HG02981 (cell line): ENCODE measurements at regions not wholly inside any gene's neighbourhood (a gene's known extent, or its start where the extent isn't known, plus 50 kb on each side); places are given as distances from the start of the nearest gene placed in this dataset.

Experiments
- ATAC-seq: cut with Tn5 transposase; IDR thresholded peaks from one replicate; pipeline ENCODE4 v1.9.1; 2021; ENCODE audit warnings: mild to moderate bottlenecking, moderate library complexity; ENCODE audit not compliant: unreplicated experiment

DNA sequence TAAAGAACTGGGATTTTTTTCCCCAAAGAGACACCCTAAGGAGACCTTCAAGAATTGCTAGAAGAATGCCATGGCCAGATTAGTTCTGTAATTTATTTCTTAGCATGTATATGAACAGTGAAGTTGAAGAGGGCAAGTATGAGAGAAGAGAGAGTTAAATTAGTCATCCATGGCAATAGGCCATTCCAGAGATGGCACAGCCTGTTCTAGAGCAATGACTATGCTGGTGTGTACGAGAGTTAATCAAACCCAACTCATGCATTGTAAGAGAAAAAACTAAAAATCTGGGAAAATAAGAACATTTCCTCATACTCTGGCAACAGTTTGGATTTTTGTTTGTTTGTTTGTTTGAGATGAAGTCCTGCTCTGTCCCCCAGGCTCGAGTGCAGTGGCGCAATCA, 112.1 kb upstream of the PIK3C3 start:
- ATAC-seq, result no peak

DNA sequence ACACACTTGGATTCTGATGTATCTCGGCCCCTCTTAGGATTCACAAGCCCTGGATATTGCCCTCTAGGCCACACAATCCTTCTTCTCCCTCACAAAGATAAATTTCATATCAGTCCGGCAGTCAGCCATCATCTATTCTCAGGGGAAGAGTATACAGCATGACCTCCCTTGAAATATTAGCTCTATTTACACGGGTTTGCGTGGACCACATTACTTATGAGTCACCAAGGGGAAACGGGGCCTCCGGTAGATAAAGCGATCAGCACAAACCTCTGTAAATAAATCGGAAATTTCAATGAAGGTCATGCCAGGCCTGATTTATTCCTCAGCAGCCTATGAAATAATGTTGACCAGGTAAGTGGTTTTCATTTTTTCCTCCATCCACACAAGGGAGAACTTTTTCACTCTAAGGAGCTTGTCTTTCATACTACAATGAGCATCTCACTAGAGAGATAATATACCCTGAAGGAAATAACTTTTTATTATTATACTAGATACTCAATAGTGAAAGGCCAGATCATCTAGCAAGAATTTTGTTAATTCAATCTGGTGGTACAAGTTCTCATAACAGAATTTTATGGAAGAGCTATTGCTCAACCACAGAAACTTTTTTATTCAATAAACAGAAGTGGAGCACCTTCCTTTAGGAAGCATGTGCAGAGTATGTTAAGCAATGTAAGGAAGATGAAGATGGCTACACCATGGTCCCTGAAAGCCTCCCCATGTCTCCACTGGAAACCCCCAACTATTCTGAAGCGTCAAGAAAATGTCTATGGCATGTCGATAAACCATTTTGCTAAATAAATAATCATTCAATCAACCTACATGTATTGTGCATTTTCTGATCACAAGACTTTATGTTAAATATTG, 125.2 kb upstream of the PIK3C3 start:
- no peak for ATAC-seq

DNA sequence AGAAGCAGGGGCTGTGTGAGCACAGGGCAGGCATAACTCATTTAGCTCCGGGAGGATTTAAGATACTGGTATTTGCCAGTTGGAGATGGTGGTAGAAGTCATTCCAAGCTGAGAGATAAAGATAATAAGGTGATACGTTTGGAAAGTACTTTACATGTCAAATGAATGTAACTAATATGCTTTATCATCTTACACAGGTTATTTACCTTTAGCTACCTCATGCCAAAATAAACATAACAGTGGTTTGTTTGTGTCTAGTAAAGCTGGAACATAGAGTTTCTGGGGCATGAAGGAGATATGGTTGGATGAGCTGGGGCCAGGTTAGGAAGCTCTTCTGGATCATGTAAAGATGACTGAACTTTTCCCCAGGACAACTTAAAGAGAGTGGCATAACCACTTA, 126.9 kb upstream of the PIK3C3 start:
- ATAC-seq, result no peak

DNA sequence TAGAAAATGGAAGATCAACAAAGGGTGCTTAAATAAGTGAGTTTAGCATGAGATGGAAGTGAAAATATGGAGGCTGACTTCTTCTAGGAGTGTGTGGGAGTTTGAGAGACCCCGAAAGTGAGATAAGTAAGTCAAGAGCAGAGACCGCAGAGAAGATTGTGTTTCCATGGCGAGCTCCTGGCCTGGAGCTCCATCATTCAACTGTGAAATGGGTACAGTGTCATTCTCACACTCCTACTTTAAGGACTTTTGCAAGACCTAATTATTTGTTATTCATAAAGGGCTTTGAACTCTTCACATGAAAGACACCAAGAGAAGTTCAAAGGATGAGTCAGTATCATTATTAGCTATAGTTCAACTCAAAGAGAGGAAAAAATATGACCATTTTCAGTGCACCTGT, 134.2 kb upstream of the PIK3C3 start:
- ATAC-seq, result no peak

DNA sequence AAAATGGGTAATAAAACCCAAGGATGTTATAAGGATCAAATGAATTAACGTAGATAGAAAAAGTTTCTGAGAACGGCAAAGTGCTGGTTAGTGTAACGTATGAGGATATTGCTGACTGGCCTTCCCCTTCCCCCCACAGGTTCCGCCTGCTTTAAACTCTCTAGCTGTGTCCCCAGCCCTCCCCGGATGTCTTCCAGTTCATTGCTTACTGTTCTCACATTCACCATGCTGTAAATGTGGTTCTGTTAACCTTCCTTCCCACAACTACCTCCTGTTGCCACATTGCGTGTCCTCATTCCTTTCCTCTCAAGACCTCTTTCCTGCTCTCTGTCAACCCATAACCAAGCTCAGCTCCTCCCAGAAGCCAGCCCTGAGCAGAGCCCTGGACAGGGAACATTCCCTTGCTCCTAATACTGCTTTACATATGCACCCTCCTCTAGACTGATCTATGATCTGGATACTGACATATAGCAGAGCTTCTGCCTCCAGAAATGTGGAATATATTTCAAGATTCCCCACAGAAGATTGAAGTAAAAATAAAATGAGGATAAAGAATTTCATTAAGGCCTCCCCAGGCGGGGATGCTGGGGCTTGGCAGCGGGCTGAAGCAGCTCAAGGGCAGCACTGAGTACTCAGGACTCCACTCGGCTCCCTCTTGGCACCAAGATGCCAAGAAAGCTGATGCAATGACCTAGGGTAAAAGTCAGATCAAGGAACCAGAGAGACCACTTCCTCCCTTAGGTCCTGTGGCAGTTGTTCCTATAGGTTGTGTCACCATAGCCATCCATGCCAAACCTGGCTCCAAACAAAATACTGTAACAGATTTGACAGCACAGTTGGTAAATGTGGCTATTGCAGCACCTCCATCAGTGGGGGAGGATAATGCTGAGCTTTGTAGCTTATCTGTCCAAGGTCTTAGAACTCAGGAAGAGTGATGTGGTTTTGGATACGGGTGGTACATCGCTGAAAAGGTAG, 136.4 kb upstream of the PIK3C3 start:
- ATAC-seq, result no peak

DNA sequence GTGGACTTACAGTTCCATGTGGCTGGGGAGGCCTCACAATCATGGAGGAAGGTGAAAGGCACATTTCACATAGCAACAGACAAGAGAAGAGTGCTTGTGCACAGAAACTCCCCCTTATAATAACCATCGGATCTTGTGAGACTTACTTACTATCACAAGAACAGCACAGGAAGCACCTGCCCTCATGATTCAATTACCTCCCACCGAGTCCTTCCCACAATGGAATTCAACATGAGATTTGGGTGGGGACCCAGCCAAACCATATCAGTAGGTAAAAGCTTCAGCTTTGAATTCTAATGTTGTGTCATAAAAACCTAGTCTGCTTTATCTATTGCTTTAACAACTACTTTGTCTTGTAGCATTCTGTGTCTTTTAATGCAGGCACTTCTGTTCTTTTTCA, 140.4 kb upstream of the PIK3C3 start:
- no peak for ATAC-seq

DNA sequence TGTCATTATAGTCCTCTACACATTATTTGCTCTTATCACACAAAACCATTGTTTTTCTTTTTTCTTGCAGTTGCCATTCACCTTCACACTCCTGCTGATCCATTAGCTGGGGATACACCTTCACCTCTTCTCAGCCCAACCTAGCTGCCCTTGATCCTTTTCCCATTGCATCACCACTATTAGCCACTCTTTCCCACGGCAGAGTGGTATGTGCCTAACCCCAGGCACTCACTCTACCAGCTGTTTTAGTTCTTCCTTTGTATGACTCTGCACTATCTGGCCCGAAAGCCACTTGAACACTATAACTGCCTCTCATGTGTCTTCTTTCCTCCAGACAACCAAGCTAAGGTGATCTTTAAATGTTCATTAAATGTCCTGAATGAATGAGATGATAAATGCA, 145.4 kb upstream of the PIK3C3 start:
- ATAC-seq, result no peak

DNA sequence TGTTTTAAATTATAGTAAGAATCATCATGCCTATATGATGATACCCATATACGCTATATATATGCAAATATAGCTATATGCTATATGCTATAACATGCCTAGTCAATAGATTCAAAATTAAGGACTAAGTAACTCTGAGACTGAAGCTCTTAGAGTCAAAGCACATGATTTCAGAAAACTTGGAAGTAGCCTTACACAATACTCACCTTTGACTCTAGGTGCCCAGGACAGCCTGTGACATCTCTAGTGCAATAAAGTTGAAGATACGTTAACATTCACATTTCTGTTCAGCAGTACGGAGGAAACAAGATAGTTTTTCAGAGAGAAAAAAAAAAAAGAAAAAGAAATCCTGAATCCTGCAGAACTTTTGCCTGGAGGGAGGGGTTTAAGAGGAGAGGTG, 149.7 kb upstream of the PIK3C3 start:
- ATAC-seq, result no peak

DNA sequence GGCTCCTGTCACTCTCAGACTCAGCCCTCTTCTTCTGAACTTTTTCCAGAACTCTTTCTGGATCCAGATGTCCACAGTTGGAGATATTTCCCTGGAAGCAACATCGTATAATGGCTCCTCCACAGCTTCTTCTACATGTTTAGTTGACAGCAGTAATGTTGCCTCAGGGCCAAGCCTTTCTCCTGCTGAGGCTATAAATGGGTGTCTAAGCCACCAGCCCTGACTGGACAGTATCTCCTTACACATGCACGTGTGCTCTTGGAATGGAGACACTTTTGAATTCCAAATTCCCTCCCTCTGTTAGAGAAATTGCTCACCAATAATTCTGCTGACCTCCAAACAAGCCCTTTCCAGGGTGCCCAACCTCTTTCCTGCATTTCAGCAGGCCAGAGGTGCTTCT, 156.2 kb upstream of the PIK3C3 start:
- ATAC-seq, result no peak

DNA sequence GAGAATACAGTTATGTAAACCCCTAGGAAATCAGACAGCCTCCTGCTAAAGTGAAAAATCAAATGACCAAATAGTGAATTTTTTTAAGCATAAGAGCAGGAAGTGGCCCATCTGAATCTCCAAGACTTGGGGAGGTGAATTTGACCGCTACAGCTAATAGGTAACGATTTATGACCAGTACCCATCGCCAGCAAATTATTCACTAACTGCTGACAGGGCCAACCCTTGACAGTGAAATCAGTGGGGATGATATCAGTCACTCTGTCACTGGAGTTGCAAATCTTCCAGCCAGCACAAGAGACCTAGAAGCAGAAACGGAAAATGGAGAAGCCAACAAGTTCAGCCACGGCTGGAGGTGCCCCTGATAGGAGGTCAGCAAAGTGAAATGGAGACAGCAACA, 164.3 kb upstream of the PIK3C3 start:
- no peak for ATAC-seq

DNA sequence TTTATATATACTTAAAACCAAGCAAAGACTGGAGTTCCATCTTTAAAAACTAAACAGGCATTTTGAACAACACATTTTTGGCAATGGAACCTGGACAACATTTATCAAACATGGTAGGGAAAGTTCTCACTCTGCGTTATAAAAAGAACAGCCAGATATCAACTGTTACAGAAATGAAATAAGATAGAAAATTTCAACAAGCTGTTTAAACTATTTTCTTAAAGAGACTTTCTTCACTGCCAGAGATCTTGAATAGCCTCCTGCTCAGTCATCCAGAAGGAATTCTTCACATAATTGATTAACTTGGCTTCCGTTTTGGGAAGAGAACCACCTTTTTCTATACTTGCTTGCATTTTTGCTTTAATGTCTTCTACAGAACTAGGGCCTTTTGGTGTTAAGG, 166.0 kb upstream of the PIK3C3 start:
- ATAC-seq, result no peak

DNA sequence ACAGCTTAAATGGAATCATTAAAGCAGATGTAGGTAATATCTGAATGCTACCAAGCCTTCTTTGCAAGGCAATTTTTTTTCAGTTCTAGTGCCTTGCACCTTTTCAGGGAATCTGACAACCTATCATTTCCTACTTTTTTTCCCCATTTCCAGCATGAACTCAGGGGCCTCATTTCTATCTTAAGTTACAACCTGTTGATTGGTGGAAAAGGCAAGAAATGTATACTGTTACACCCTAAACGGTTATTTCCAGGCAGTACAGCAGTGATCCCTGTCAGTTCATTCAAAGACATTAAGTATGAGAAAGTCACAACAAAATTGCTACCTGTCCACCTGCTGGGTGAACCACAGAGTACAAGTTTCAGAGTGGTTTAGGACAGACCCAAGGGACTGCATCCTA, 171.2 kb upstream of the PIK3C3 start:
- no peak for ATAC-seq

DNA sequence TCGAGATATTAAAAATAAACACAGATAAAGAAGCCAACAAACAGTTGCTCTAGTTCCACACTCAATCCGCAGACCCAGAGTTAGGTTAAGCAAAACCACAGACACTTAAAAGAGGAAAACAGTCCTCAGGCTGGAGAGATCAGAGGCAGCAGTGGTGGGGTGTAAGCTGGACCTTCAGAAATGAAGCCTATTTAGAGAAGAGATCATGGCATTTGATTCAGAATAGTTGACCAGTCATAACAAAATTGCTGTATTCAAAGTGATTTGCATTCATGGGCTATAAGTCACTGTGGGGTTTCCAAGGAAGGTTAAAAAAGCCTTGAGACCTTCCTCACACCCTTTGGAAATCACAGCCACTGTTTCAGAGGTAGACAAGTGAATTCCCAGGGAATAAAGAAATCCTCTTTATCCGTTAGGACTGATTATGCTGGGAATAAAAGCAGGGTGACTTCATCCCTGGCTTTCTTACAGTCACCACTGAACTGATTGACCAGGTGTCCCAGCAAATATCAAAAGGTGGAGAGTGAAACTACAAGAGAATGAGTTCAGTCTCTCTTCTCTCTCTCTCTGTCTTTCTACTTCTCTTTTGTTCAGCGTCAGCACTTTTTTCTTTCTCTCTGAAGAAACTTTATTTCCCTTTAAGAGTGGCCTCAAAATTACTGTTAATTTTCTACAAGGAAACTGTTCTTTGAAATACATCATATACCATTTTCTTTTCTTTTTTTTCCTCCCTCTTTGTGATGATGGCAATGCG, 171.8 kb upstream of the PIK3C3 start:
- no peak for ATAC-seq

DNA sequence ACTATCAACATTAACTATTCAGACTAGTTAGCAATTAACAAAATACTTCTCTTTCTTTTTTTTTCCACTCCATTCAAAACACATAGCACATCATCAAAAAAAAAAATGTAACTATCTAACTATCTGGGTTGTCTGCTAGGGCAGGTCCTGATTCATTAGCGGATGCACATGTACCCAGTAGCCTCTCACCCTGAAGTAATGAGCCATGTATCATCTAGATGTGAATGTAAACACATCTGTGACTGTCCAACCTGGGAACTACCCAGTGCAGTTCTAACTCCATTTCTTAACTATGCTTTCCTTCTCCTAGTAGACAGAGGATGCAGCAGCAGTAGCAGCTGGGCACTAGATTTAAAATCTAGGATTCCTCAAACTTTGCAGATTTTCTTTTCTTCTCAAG, 183.1 kb upstream of the PIK3C3 start:
- ATAC-seq, result no peak

DNA sequence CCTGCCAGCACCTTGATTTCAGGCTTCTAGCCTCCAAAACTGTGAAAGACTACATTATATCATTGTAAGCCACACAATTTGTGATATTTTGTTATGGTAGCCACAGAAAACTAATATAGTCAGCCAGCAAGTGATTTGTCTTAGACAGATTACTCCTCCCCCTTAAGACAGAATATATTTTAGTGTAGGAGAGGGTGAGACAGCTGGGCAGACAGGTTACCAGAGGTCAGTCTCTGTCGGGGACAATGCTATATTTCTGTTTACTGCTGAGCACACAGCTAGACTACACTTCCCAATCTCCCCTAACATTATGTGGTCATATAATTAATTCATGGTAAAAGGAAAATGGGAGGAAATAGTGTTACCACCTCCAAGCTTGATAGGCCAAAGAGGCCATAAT, 185.8 kb upstream of the PIK3C3 start:
- ATAC-seq, result no peak

DNA sequence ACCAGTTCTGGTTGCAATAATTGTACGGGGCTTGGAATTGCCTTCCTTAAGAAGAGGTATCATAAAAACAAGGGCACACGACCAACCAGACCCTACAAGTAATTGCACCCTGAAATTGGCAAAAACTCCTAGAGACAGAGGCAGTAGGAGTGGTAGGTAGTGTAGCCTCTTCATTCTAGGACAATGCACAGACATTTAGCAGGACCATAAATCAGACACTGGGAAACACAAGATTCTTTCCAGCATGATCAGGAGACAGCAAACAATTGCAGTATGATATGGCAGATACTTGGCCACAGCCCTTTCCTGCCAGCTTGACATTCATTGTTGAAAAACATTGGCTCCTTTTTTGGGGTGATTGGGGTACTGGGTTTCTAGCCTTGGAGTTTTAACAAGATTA, 186.6 kb upstream of the PIK3C3 start:
- no peak for ATAC-seq

DNA sequence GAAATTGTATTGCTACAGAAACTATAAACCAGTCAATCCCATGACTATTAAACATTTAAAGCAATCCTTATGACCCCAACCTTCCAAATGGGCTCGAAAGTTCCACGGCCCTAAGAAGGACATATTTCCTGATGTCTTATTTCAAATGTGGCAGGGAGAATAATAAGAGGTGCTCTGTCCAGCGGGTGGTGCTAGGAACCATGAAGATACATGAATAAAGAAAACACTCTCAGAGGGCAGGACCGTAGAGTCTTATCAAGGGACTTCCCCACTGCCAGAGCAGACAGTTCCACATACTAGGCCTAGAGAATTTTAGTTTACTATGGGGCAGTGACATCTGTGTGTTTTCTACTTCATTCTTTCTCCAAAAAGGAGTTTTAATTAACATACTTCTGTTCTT, 187.1 kb upstream of the PIK3C3 start:
- ATAC-seq, result no peak

DNA sequence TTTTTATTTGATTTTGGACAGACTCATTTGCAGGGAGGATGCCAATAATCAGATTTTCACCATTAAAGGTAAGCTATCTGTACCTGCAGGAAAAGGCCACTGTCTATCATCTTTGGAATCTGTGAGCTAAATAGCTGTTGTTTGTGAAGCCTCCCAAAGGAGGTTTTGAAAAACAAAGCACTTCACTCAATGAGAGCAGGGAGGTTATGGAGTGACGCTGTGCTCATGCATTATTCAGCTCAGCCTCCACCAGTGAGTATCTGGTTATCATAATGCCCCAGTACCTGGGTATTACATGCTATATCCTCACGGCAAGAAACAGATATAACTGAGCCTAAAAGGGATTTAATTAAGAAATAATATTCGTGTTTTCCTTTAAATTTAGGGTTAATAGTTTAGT, 189.6 kb upstream of the PIK3C3 start:
- no peak for ATAC-seq

DNA sequence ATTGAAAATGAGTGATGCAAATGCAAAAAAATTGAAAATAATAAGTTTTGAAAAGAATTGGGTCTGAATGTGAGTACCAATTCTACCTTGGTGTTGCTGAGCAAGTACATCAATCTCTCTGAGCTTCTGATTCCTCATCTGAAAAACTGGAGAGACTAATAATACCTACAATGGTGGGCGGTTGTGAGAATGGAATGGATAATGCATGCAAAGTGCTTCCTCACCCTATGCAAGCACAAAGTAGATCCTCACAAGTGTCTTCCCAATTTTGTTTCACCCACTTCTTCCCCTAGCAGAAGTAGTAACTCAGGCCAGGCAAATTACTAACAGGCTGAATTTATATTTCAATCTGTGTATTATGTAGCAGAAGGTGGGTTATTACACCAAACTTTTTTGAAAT, 191.7 kb upstream of the PIK3C3 start:
- ATAC-seq, result no peak

DNA sequence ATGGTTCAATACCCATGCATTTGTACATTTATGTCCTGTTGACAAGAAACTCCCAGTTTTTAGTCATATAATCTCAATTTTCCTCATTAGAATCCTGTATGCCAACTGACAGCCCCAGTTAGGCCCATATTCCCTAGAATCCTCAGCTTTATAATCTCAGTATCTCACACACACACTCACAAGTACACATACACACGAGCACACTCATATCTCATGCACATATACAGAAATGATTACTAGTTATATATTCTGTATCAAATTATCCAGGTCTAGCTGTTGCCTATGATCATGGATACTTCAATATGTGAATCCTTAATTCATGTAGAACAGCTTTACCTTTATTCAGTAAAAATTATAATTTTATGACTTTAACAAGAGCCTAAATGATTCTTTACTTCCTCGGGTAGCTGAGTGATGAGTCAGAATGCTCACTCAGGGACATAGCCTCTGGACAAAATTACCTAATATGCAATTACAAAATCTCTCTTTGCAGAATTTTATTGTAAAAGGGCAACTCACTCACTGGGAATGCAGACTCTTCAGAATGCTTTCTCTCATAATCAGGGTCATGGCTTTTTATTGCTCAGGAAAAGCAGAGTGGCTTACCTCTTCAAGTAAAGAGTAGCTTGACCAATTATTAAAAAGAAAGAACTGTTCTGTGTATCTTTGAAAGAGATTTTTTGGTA, 193.6 kb upstream of the PIK3C3 start:
- ATAC-seq, result no peak

DNA sequence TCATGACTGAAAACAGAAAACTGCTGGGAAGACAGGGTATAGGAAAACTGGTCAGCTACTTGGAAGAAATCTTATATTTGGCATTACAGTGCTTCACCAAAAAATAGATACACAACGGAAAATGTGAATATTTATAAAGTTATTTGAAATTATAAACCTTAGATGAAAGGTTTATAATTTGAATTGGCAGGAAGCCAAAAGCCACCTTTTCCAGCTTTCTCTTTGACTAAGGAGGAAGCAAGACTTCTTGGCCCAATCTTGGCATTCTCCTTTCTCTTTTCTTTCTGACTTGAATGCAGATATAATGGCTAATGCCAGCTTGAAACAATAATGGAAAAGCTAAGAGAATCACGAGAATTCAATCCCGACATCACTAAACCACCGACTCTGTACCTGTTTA, 196.5 kb upstream of the PIK3C3 start:
- ATAC-seq, result no peak
